ENCODE measurements at regions not wholly inside any gene's neighbourhood (a gene's known extent, or its start where the extent isn't known, plus 50 kb on each side); places are given as distances from the start of the nearest gene placed in this dataset.

DNA sequence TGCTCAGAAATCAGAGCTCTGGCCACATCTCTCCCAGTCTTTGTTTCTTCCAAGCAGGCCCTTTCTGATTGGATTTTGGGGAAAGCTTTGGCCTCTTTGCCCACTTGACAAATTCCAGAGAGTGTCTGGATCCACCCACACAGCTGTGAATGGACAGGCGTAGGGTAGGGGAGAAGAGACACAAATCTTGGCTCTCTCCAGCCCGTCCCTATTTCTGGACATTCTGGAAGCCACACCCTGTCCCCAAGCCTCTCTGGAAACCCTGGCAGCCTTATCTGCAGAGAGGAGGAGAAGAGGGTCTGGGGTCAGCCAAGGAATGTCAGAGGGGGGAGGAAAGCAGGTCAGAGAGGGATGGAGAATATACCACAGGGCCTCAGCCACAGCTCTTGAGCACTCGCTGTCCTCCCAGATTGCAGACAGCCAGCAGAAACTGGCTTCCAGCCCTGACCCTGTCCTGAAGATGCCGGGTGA, 59.5 kb upstream of the WNT11 start:
- Histone ChIP-seq H3K4me2 (ENCODE audit: low read length) (no peak overlapping the region), H3K9me2 (ENCODE audit: low read depth, low read length) (no peaks in the 10 kb centered on the region), H3K27ac (ENCODE audit: low read depth, low read length, poor library complexity, severe bottlenecking) (no peak overlapping the region), H3K9me3 (ENCODE audit: low read length) (no peaks in the 10 kb centered on the region), H2AFZ (ENCODE audit: low read length) (no peak overlapping the region), H3K79me2 (ENCODE audit: insufficient read depth, low read length) (no peaks in the 10 kb centered on the region), H3K4me3 (ENCODE audit: low read depth, low read length, poor library complexity, severe bottlenecking) (no peak overlapping the region), H3K36me3 (ENCODE audit: insufficient read depth, low read length) (no peaks in the 10 kb centered on the region), H3F3A (ENCODE audit: insufficient read depth, low read length) (no peaks in the 10 kb centered on the region), H3K9ac (ENCODE audit: low read length) (no peak overlapping the region), H3K4me1 (ENCODE audit: insufficient read depth, low read length, severe bottlenecking) (no peaks in the 10 kb centered on the region), H4K20me1 (ENCODE audit: insufficient read depth, low read length) (no peaks in the 10 kb centered on the region), H3K27me3 (ENCODE audit: insufficient read depth, low read length) (no peaks in the 10 kb centered on the region; the same call in 1 of the 2 replicates)
- TF ChIP-seq EZH2 (IDR thresholded peaks at IDR 0.05; ENCODE audit: borderline replicate concordance, low read length): no peak
- TF ChIP-seq, protein P1, sequence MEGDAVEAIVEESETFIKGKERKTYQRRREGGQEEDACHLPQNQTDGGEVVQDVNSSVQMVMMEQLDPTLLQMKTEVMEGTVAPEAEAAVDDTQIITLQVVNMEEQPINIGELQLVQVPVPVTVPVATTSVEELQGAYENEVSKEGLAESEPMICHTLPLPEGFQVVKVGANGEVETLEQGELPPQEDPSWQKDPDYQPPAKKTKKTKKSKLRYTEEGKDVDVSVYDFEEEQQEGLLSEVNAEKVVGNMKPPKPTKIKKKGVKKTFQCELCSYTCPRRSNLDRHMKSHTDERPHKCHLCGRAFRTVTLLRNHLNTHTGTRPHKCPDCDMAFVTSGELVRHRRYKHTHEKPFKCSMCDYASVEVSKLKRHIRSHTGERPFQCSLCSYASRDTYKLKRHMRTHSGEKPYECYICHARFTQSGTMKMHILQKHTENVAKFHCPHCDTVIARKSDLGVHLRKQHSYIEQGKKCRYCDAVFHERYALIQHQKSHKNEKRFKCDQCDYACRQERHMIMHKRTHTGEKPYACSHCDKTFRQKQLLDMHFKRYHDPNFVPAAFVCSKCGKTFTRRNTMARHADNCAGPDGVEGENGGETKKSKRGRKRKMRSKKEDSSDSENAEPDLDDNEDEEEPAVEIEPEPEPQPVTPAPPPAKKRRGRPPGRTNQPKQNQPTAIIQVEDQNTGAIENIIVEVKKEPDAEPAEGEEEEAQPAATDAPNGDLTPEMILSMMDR (IDR thresholded peaks at IDR 0.05; ENCODE audit: low read length): no peak

DNA sequence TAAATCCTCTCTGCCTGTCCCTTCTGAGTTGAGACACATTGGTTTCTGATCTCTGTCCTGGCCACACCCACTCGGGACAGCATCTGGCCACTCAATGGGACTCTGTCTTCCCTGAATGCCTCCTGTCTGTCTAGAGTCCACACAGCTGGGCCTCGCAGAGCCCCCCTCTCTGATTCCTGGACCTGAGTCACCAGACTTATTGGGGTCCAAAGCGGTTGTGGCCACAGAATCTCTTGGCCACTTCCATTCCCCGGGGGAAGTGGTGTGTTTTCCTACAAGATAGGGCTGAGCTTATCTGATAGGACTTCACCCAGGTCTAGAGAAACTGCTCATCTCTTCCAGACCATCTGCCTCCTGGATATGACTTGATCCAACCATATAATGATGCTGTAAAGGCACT, 57.4 kb upstream of the WNT11 start:
- Histone ChIP-seq H4K20me1 (ENCODE audit: insufficient read depth, low read length) (no peaks in the 10 kb centered on the region), H3K79me2 (ENCODE audit: insufficient read depth, low read length) (no peaks in the 10 kb centered on the region)
- no peak for TF ChIP-seq EZH2 (IDR thresholded peaks at IDR 0.05; ENCODE audit: borderline replicate concordance, low read length)
- TF ChIP-seq, protein P1 (IDR thresholded peaks at IDR 0.05; ENCODE audit: low read length): no peak

GRCh38 chr11:76263166-76263565, 56.9 kb upstream of the WNT11 start:
- Histone ChIP-seq H3K9me2 (ENCODE audit: low read depth, low read length) (no peaks in the 10 kb centered on the region), H3K9ac (ENCODE audit: low read length) (no peak overlapping the region), H3K4me3 (ENCODE audit: low read depth, low read length, poor library complexity, severe bottlenecking) (no peak overlapping the region), H3K36me3 (ENCODE audit: insufficient read depth, low read length) (no peaks in the 10 kb centered on the region), H4K20me1 (ENCODE audit: insufficient read depth, low read length) (no peaks in the 10 kb centered on the region), H3K9me3 (ENCODE audit: low read length) (no peaks in the 10 kb centered on the region), H3K27me3 (ENCODE audit: insufficient read depth, low read length) (no peaks in the 10 kb centered on the region), H3F3A (ENCODE audit: insufficient read depth, low read length) (no peaks in the 10 kb centered on the region), H2AFZ (ENCODE audit: low read length) (no peak overlapping the region), H3K27ac (ENCODE audit: low read depth, low read length, poor library complexity, severe bottlenecking) (no peak overlapping the region), H3K79me2 (ENCODE audit: insufficient read depth, low read length) (no peaks in the 10 kb centered on the region), H3K4me1 (ENCODE audit: insufficient read depth, low read length, severe bottlenecking) (no peaks in the 10 kb centered on the region), H3K4me2 (ENCODE audit: low read length) (no peak overlapping the region)
- TF ChIP-seq, protein P1 (IDR thresholded peaks at IDR 0.05; ENCODE audit: low read length): no peak
- no peak for TF ChIP-seq EZH2 (IDR thresholded peaks at IDR 0.05; ENCODE audit: borderline replicate concordance, low read length)

More for the DNA sequence above, 57.4 kb upstream of the WNT11 start:
- Histone ChIP-seq H3K27me3 (ENCODE audit: insufficient read depth, low read length) (no peaks in the 10 kb centered on the region), H3K27ac (ENCODE audit: low read depth, low read length, poor library complexity, severe bottlenecking) (no peak overlapping the region), H3K4me3 (ENCODE audit: low read depth, low read length, poor library complexity, severe bottlenecking) (no peak overlapping the region), H3K4me1 (ENCODE audit: insufficient read depth, low read length, severe bottlenecking) (no peaks in the 10 kb centered on the region), H3K4me2 (ENCODE audit: low read length) (no peak overlapping the region), H3K36me3 (ENCODE audit: insufficient read depth, low read length) (no peaks in the 10 kb centered on the region), H3K9me3 (ENCODE audit: low read length) (no peaks in the 10 kb centered on the region), H3F3A (ENCODE audit: insufficient read depth, low read length) (no peaks in the 10 kb centered on the region), H3K9ac (ENCODE audit: low read length) (no peak overlapping the region), H2AFZ (ENCODE audit: low read length) (no peak overlapping the region), H3K9me2 (ENCODE audit: low read depth, low read length) (no peaks in the 10 kb centered on the region)

Data from OCI-LY1 (cell line).